ENCODE measurements at regions not wholly inside any gene's neighbourhood (a gene's known extent, or its start where the extent isn't known, plus 50 kb on each side); places are given as distances from the start of the nearest gene placed in this dataset.
A peak's percentile ranks its signal among the peaks of the same experiment; 100 is the strongest.

DNA sequence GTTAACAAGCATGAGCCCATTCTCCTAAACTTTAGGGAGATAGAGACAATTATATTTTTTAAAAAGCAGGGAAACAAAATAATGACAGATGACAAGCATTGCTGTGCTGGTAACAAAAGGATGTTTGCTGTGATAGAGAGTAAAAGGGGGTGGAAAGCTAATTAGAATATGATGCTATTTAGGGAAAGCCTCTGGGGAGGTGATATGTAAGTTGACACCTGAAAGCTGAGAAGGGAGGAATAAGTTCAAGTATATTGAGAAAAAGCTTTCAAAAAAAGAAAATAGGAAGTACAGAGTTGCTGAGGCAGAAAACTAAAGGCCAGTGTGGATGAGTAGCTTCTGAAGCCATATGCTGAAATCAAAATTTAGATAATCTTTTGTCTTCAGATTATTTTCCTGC is 565.2 kb upstream of the NRXN1 start:
- in situ Hi-C loops (cut with HindIII; ENCODE audit: low sequenced_read_pairs), result no loop called here
- DNase-seq (ENCODE audit: low spot score), result no peak

DNA sequence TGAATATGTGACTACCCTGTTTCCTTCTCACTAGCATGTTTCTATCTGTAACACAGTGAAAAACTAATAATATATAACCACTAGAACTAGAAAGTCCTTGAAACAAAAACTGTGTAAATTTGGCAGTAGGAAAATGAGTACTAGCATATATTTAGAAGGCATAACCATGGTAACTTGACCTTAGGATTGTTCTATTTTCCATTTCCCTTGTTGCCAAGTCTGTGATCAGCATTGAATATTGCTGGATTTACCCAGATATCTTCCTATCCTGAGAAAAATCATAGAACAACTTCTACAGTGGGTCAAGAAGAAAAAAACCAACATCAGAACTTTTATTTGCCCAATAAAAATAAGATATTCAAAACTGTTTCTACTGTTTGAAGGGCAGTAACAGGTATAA is 563.9 kb upstream of the NRXN1 start:
- in situ Hi-C loops (cut with HindIII; ENCODE audit: low sequenced_read_pairs), result no loop called here
- DNase-seq (ENCODE audit: low spot score), result peak; percentile 1

DNA sequence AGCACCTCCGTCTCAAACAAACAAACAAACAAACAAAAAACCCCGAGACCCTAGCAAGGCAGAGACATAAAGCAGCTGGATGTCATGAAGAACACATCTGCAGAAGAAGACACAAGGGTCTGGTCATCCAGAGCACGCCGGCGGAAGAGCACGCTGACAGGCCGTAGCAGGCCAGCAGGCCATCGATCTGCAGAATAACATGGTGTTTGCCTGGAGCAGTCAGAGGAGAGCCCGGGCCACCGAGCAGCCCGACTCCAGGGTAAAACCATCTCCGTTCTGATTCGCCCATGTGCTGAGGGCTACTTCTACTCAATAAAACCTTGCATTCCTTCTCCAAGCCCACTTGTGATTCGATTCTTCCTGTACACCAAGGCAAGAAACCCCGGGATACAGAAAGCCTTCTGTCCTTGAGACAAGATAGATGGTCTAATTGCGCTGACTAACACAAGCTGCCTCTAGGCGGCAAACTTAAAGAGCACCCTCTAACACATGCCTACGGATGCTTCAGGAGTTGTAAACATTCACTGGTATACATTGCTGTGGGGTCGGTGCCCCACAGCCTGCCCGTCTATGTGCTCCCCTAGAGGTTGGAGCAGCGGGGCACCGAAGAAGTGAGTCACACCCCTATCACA is 549.8 kb upstream of the NRXN1 start:
- in situ Hi-C loops (cut with HindIII; ENCODE audit: low sequenced_read_pairs), result no loop called here
- no peak for DNase-seq (ENCODE audit: low spot score)

DNA sequence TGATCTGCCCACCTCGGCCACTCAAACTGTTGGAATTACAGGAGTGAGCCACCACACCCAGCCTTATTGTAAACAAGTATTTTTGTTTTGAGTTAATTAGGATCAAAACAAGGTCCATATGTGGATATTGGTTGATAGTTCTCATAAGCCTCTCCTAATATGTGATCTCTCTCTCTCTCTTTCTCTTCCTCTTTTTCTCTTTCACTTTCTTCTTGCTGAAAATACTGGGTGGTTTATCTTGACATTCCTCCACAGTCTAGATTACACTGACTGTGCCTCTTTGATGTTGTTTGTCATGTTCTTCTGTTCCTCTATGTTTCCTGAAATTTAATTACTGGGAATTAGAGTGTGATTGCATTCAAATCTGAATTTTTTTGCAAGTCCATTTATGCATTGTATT is 547.5 kb upstream of the NRXN1 start:
- DNase-seq (ENCODE audit: low spot score), result no peak
- in situ Hi-C loops (cut with HindIII; ENCODE audit: low sequenced_read_pairs), result no loop called here

- no peak for DNase-seq (ENCODE audit: low spot score)
- in situ Hi-C loops (cut with HindIII; ENCODE audit: low sequenced_read_pairs), result no loop called here
Measured at GRCh38 chr2:51575181-51575580, 543.2 kb upstream of the NRXN1 start.

DNA sequence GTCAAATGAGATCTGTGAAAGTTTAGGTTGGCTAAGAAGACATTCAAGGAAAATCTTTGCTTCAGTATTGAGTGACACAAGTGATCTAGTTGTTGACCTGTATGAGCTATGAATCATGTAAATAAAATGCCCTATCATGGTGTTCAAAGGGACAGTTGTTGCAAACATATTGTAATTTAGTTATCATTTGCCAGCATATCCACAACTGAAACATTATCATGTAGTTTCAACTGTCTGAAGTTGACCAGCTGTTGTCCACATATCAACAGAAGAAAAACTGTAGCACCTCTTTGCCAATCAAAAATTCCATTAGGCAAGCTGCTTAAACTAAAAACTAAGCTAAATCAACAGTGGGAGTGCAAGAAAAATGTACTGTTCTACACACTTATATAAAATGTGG is 527.1 kb upstream of the NRXN1 start:
- DNase-seq (ENCODE audit: low spot score), result no peak
- in situ Hi-C loops (cut with HindIII; ENCODE audit: low sequenced_read_pairs), result no loop called here

DNA sequence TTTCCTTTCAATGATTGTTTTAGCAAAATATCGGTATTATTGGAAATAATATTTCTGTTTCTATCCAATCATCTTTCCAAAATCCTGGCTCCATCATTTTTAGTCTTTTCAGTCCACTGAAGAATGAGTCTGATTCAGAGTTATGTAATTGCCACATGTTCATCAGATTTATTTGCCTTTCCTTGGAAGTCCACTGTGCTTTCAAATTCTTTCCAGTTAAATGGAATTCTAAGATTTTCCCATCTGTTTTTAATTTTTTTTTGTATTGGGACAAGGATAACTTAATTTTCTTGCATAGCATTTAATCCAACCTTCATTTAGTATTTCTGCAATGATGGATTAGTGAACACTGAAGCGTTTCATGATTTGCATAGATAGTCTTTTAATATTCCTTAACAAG is 521.5 kb upstream of the NRXN1 start:
- in situ Hi-C loops (cut with HindIII; ENCODE audit: low sequenced_read_pairs), result no loop called here
- DNase-seq (ENCODE audit: low spot score), result no peak

- in situ Hi-C loops (cut with HindIII; ENCODE audit: low sequenced_read_pairs), result no loop called here
- no peak for DNase-seq (ENCODE audit: low spot score)
Measured at GRCh38 chr2:51535763-51536162, 503.8 kb upstream of the NRXN1 start.

DNA sequence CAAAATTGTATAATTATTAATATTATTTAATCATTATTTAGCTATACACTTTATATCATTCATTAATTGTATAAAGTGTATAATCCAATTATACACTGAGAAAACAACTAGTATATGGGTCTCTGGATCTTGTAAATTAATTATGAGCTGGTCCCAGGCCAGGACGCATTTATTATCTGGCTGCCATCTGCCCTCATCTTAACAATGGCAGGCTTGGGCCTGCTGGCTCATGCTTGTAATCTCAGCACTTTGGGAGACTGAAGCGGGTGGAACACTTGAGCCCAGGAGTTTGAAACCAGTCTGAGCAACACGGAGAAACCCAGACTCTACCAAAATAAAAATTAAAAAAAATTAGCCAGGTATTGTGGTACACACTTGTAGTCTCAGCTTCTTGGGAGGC is 502.2 kb upstream of the NRXN1 start:
- no peak for DNase-seq (ENCODE audit: low spot score)
- in situ Hi-C loops (cut with HindIII; ENCODE audit: low sequenced_read_pairs), result no loop called here

GRCh38 chr2:51528156-51528555 is 496.2 kb upstream of the NRXN1 start:
- in situ Hi-C loops (cut with HindIII; ENCODE audit: low sequenced_read_pairs), result no loop called here
- peak; percentile 7 for DNase-seq (ENCODE audit: low spot score)

- in situ Hi-C loops (cut with HindIII; ENCODE audit: low sequenced_read_pairs), result no loop called here
- no peak for DNase-seq (ENCODE audit: low spot score)
Measured at GRCh38 chr2:51526766-51527165, 494.8 kb upstream of the NRXN1 start.

GRCh38 chr2:51516667-51517066 is 484.7 kb upstream of the NRXN1 start:
- DNase-seq (ENCODE audit: low spot score), result no peak
- in situ Hi-C loops (cut with HindIII; ENCODE audit: low sequenced_read_pairs), result no loop called here

- in situ Hi-C loops (cut with HindIII; ENCODE audit: low sequenced_read_pairs), result no loop called here
- DNase-seq (ENCODE audit: low spot score), result no peak
Measured at GRCh38 chr2:51511002-51511401, 479.1 kb upstream of the NRXN1 start.

- in situ Hi-C loops (cut with HindIII; ENCODE audit: low sequenced_read_pairs), result no loop called here
- no peak for DNase-seq (ENCODE audit: low spot score)
Measured at GRCh38 chr2:51510303-51510702, 478.4 kb upstream of the NRXN1 start.

DNA sequence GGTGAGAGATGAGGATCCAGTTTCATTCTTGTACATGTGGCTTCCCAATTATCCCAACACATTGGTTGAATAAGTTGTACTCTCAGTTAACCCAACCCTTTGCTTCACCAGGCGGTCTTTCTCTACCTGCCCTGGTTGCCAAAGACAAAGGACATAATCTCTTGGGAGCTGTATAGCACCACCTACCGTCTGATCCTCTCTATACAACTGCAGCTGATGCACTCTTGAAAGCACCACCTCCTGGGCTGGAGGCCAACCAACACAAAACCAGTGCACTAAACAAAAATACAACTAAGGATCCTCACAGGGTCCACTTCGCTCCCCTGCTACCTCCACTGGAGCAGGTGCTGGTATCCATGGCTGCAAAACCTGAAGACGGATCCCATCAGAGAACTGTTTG is 473.6 kb upstream of the NRXN1 start:
- DNase-seq (ENCODE audit: low spot score), result no peak

DNA sequence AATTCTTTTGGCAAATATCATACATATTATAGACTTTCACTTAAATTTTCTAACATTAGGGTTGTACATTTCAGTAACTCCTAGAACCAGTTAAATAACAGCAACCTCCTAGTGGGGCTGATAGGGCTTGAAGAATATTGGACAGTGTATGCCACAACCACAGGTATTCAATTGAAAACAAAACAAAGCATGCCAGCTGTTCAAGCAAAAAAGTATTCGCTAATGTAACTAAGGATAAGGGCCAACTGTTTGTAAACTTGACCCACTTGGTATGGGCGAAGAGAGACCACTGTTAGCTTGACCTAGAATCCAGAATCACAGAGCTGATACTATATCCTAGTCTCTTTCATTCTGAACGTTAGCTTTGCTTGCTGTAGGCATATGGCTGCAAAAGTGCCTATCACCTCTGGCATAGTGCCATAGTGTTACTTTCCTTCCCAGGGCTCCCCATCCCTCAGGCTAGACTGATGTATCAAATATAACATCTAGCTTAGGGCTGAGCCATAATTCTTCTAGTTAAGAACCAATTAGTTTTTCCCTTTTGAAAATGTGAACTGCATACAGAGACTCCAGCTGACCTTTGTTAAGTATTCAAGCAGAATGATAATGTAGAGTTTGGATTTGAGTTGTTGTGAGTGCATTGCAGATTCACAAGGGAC is 458.8 kb upstream of the NRXN1 start:
- DNase-seq (ENCODE audit: low spot score), result no peak
- in situ Hi-C loops (cut with HindIII; ENCODE audit: low sequenced_read_pairs), result no loop called here

More for the DNA sequence above, 473.6 kb upstream of the NRXN1 start:
- in situ Hi-C loops (cut with HindIII; ENCODE audit: low sequenced_read_pairs), result no loop called here

DNA sequence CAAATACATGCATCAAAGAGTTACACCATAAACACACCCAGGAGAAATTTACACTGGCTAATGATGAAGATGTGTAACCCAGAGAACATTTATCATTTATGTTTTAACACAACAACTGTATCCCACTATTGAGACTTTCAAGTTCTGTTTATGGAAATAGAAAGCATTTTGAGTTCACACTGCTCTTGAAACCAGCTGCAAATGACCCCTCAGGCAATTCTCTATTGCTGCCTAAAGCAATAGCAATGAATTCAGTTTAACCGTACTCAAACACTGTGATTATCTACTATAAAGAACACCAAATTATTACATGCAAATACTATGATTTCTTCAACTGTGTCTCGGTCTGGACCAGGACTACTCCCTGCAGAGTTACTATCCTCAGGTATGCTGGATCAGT is 452.7 kb upstream of the NRXN1 start:
- in situ Hi-C loops (cut with HindIII; ENCODE audit: low sequenced_read_pairs), result no loop called here
- DNase-seq (ENCODE audit: low spot score), result no peak

- DNase-seq (ENCODE audit: low spot score), result no peak
- in situ Hi-C loops (cut with HindIII; ENCODE audit: low sequenced_read_pairs), result no loop called here
Measured at GRCh38 chr2:51483720-51484119, 451.8 kb upstream of the NRXN1 start.

- in situ Hi-C loops (cut with HindIII; ENCODE audit: low sequenced_read_pairs), result no loop called here
- DNase-seq (ENCODE audit: low spot score), result no peak
Measured at GRCh38 chr2:51472783-51473182, 440.9 kb upstream of the NRXN1 start.

DNA sequence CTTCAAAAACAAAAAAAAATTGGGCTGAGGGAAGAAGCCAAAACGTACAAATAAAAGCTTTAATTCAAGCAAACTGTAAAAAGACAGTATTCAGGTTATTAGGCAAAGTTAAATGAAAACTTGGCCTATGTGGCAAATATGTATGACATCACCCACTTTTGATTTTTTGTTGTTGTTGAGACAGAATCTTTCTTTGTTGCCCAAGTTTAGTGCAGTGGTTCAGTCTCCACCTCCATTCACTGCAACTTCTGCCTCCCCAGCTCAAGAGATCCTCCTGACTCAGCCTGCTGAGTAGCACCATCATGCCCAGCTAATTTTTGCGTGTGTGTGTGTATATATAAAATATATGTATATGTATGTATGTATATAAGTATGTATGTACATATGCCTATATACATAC is 440.4 kb upstream of the NRXN1 start:
- in situ Hi-C loops (cut with HindIII; ENCODE audit: low sequenced_read_pairs), result no loop called here
- no peak for DNase-seq (ENCODE audit: low spot score)

DNA sequence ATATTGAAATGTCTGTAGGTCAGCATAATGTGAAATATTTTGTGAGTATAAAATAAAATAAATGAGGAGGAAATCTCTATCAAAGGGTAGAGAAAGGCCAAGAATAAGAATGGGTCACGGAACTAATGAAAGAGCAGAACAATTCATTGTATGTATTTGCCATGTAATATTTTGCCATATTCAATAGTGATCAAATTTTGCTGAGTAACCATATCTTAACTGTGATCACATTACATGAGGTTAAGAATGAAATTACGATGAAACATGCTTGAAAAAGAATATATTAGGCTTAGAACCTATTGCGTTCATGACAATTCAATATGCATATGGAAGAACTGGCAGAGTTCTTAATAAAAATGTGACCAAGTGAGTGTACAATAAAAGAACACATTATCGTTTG is 437.2 kb upstream of the NRXN1 start:
- in situ Hi-C loops (cut with HindIII; ENCODE audit: low sequenced_read_pairs), result no loop called here
- DNase-seq (ENCODE audit: low spot score), result no peak

All from G401 (cell line).